ENCODE measurements at regions not wholly inside any gene's neighbourhood (a gene's known extent, or its start where the extent isn't known, plus 50 kb on each side); places are given as distances from the start of the nearest gene placed in this dataset.

- Mint-ChIP-seq H3K9me3 (ENCODE audit: unreplicated experiment) (peaks cover 18% of the 10 kb centered on the region), H3K27me3 (ENCODE audit: insufficient read depth, unreplicated experiment) (no peaks in the 10 kb centered on the region), H3K4me3 (ENCODE audit: unreplicated experiment) (no peak overlapping the region), H3K27ac (ENCODE audit: unreplicated experiment) (no peak overlapping the region), H3K36me3 (ENCODE audit: insufficient read depth, unreplicated experiment) (no peaks in the 10 kb centered on the region), H3K4me1 (ENCODE audit: low read depth, unreplicated experiment) (peaks cover 23% of the 10 kb centered on the region)
- POLR2A ChIA-PET, result no interaction called here
- DNase-seq, result no peak
- no peaks in the 10 kb centered on the region for H3K36me3 ChIP-seq (ENCODE audit: control insufficient read depth, insufficient read depth, low read length)
- BruUV-seq (replicated peaks), result no TSS peak
- no peak for TF ChIP-seq CTCF (IDR thresholded peaks at IDR 0.05; ENCODE audit: insufficient read depth in 1 of 2, low read depth in 1 of 2, low read length in 1 of 2, severe bottlenecking in 1 of 2, unreplicated experiment in 1 of 2)
- peaks cover 11% of the 10 kb centered on the region; the same call in 1 of the 2 replicates for H3K9me3 ChIP-seq
- peaks cover 49% of the 10 kb centered on the region for H3K4me1 ChIP-seq
- CTCF ChIA-PET, result no interaction called here
- no peak overlapping the region for H3K4me3 ChIP-seq (ENCODE audit: low read depth, low read length)
- H3K27me3 ChIP-seq (replicated peaks; ENCODE audit: control insufficient read depth, insufficient read depth, low read length), result no peaks in the 10 kb centered on the region
- intact Hi-C loops (cut with micrococcal nuclease; ENCODE audit: unreplicated experiment), result no loop called here
Measured at GRCh38 chr20:4459081-4459480, 210.0 kb upstream of the ADRA1D start.

- ChIA-PET POLR2A (no interaction called here), CTCF (no interaction called here)
- no TSS peak for BruUV-seq (replicated peaks)
- Histone ChIP-seq H3K9me3 (peaks cover 11% of the 10 kb centered on the region; the same call in 1 of the 2 replicates), H3K36me3 (ENCODE audit: control insufficient read depth, insufficient read depth, low read length) (no peaks in the 10 kb centered on the region), H3K4me1 (peaks cover 49% of the 10 kb centered on the region), H3K27me3 (replicated peaks; ENCODE audit: control insufficient read depth, insufficient read depth, low read length) (no peaks in the 10 kb centered on the region), H3K4me3 (ENCODE audit: low read depth, low read length) (no peak overlapping the region)
- Mint-ChIP-seq H3K9me3 (ENCODE audit: unreplicated experiment) (peaks cover 18% of the 10 kb centered on the region), H3K36me3 (ENCODE audit: insufficient read depth, unreplicated experiment) (no peaks in the 10 kb centered on the region), H3K27me3 (ENCODE audit: insufficient read depth, unreplicated experiment) (no peaks in the 10 kb centered on the region), H3K4me3 (ENCODE audit: unreplicated experiment) (peak overlapping the region; percentile 0), H3K27ac (ENCODE audit: unreplicated experiment) (peak overlapping the region; percentile 2), H3K4me1 (ENCODE audit: low read depth, unreplicated experiment) (peaks cover 23% of the 10 kb centered on the region)
- intact Hi-C loops (cut with micrococcal nuclease; ENCODE audit: unreplicated experiment), result loop anchor here (1.0 kb wide), 1 partner anchor 135 kb away; no protein-coding TSS in a partner anchor
- peak; percentile 56 to 68 for DNase-seq
- peak in 1 of 2 experiments; percentile 11 for TF ChIP-seq CTCF (IDR thresholded peaks at IDR 0.05; ENCODE audit: insufficient read depth in 1 of 2, low read depth in 1 of 2, low read length in 1 of 2, severe bottlenecking in 1 of 2, unreplicated experiment in 1 of 2)
Measured at GRCh38 chr20:4457566-4458543, 208.8 kb upstream of the ADRA1D start.

GRCh38 chr20:4455996-4456395 is 206.9 kb upstream of the ADRA1D start:
- TF ChIP-seq CTCF (IDR thresholded peaks at IDR 0.05; ENCODE audit: insufficient read depth in 1 of 2, low read depth in 1 of 2, low read length in 1 of 2, severe bottlenecking in 1 of 2, unreplicated experiment in 1 of 2), result no peak
- Mint-ChIP-seq H3K36me3 (ENCODE audit: insufficient read depth, unreplicated experiment) (no peaks in the 10 kb centered on the region), H3K27ac (ENCODE audit: unreplicated experiment) (peak overlapping the region; percentile 14), H3K27me3 (ENCODE audit: insufficient read depth, unreplicated experiment) (no peaks in the 10 kb centered on the region), H3K4me3 (ENCODE audit: unreplicated experiment) (no peak overlapping the region), H3K4me1 (ENCODE audit: low read depth, unreplicated experiment) (peaks cover 23% of the 10 kb centered on the region), H3K9me3 (ENCODE audit: unreplicated experiment) (peaks cover 18% of the 10 kb centered on the region)
- BruUV-seq (replicated peaks), result no TSS peak
- H3K27me3 ChIP-seq (replicated peaks; ENCODE audit: control insufficient read depth, insufficient read depth, low read length), result no peaks in the 10 kb centered on the region
- ChIA-PET CTCF (no interaction called here), POLR2A (no interaction called here)
- H3K36me3 ChIP-seq (ENCODE audit: control insufficient read depth, insufficient read depth, low read length), result no peaks in the 10 kb centered on the region
- H3K9me3 ChIP-seq, result peaks cover 11% of the 10 kb centered on the region; the same call in 1 of the 2 replicates
- no peak for DNase-seq
- H3K4me1 ChIP-seq, result peaks cover 49% of the 10 kb centered on the region
- intact Hi-C loops (cut with micrococcal nuclease; ENCODE audit: unreplicated experiment), result no loop called here
- no peak overlapping the region for H3K4me3 ChIP-seq (ENCODE audit: low read depth, low read length)

Measured in Caco-2 (cell line).